PC-3 (cell line): ENCODE measurements at regions not wholly inside any gene's neighbourhood (a gene's known extent, or its start where the extent isn't known, plus 50 kb on each side); places are given as distances from the start of the nearest gene placed in this dataset.

Experiments
- EZH2 ChIP-seq: fragments of 300-600 bp; sonication (generic); IDR thresholded peaks from one replicate; pipeline ENCODE4 v1.6.1; 2017; ENCODE audit warnings: antibody characterized with exemption, mild to moderate bottlenecking, low read length; ENCODE audit not compliant: unreplicated experiment
- EZH2phosphoT487 ChIP-seq: fragments of 300-600 bp; sonication (generic); IDR thresholded peaks from 2 replicates; pipeline ENCODE4 v1.6.1; 2018; ENCODE audit warnings: mild to moderate bottlenecking, antibody characterized with exemption, low read length, borderline replicate concordance
- TF ChIP-seq, protein P1 (sequence below): fragments of 300-600 bp; sonication (generic); conservative IDR thresholded peaks from 2 replicates; pipeline ENCODE4 v1.5.1; 2017; ENCODE audit warnings: antibody characterized with exemption, low read depth, mild to moderate bottlenecking, low read length

DNA sequence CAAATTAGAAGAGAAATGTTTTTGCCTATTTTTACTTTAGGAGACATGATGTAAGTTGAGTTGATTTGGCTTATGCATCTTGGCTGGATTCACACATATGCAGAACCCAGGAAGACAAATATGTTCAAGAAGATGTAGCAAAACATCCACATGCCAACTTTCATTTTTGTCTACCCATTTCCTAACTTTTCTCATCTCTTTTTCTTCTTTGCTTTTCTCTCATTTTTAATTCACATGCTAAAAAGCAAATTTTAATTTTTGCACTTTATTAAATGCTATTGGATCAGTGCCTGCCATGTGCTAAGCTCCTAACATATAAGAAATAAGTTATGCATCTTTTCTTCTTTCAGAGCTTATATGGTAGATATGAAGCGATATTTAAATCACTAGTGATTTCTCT lies 143.7 kb upstream of the GRM3 start:
- TF ChIP-seq, protein P1, sequence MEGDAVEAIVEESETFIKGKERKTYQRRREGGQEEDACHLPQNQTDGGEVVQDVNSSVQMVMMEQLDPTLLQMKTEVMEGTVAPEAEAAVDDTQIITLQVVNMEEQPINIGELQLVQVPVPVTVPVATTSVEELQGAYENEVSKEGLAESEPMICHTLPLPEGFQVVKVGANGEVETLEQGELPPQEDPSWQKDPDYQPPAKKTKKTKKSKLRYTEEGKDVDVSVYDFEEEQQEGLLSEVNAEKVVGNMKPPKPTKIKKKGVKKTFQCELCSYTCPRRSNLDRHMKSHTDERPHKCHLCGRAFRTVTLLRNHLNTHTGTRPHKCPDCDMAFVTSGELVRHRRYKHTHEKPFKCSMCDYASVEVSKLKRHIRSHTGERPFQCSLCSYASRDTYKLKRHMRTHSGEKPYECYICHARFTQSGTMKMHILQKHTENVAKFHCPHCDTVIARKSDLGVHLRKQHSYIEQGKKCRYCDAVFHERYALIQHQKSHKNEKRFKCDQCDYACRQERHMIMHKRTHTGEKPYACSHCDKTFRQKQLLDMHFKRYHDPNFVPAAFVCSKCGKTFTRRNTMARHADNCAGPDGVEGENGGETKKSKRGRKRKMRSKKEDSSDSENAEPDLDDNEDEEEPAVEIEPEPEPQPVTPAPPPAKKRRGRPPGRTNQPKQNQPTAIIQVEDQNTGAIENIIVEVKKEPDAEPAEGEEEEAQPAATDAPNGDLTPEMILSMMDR: no peak
- no peak for TF ChIP-seq EZH2
- TF ChIP-seq EZH2phosphoT487: no peak
